C4-2B (cell line): ENCODE measurements at regions not wholly inside any gene's neighbourhood (a gene's known extent, or its start where the extent isn't known, plus 50 kb on each side); places are given as distances from the start of the nearest gene placed in this dataset.

ENCODE experiments used
- CTCF ChIP-seq: fragments of 450-650 bp; conservative IDR thresholded peaks from 2 replicates; pipeline ENCODE4 v1.5.1; 2017; ENCODE audit warnings: mild to moderate bottlenecking
- ZFX ChIP-seq: fragments of 450-650 bp; IDR thresholded peaks from 2 replicates; pipeline ENCODE4 v1.6.1; 2017

- TF ChIP-seq CTCF (no peak), ZFX (no peak)
Observed at GRCh38 chr2:2640818-2641217, 309.7 kb upstream of the MYT1L start.
